HG03108 (cell line): ENCODE measurements at regions not wholly inside any gene's neighbourhood (a gene's known extent, or its start where the extent isn't known, plus 50 kb on each side); places are given as distances from the start of the nearest gene placed in this dataset.

Source experiments
- ATAC-seq: cut with Tn5 transposase; IDR thresholded peaks from one replicate; pipeline ENCODE4 v1.9.1; 2021; ENCODE audit warnings: moderate library complexity; ENCODE audit not compliant: unreplicated experiment

GRCh38 chr4:135338181-135338580 is 1136.6 kb upstream of the PABPC4L start:
- no peak for ATAC-seq

GRCh38 chr4:135325264-135325663 is 1123.7 kb upstream of the PABPC4L start:
- ATAC-seq: no peak

GRCh38 chr4:135319685-135320084 is 1118.1 kb upstream of the PABPC4L start:
- ATAC-seq: no peak

- ATAC-seq: no peak
These were observed 1114.7 kb upstream of the PABPC4L start for GRCh38 chr4:135316266-135316779.

GRCh38 chr4:135290136-135290535 is 1088.5 kb upstream of the PABPC4L start:
- ATAC-seq: no peak

GRCh38 chr4:135283934-135284333 is 1082.3 kb upstream of the PABPC4L start:
- ATAC-seq: no peak

- no peak for ATAC-seq
These were observed 1081.1 kb upstream of the PABPC4L start for GRCh38 chr4:135282676-135283075.

GRCh38 chr4:135281230-135281629 is 1079.6 kb upstream of the PABPC4L start:
- ATAC-seq: no peak

- ATAC-seq: no peak
These were observed 1076.4 kb upstream of the PABPC4L start for GRCh38 chr4:135277980-135278315.

GRCh38 chr4:135277068-135277979 is 1075.7 kb upstream of the PABPC4L start:
- no peak for ATAC-seq

- no peak for ATAC-seq
These were observed 1072.8 kb upstream of the PABPC4L start for GRCh38 chr4:135274416-135274815.

GRCh38 chr4:135269125-135269890 is 1067.7 kb upstream of the PABPC4L start:
- peak; percentile 66 for ATAC-seq

- ATAC-seq: no peak
These were observed 1066.8 kb upstream of the PABPC4L start for GRCh38 chr4:135268369-135268768.

- no peak for ATAC-seq
These were observed 1065.7 kb upstream of the PABPC4L start for GRCh38 chr4:135267148-135267865.

- no peak for ATAC-seq
These were observed 1054.5 kb upstream of the PABPC4L start for GRCh38 chr4:135256111-135256510.

GRCh38 chr4:135250040-135250439 is 1048.5 kb upstream of the PABPC4L start:
- ATAC-seq: no peak

GRCh38 chr4:135249024-135249423 is 1047.4 kb upstream of the PABPC4L start:
- no peak for ATAC-seq

- ATAC-seq: no peak
These were observed 1043.1 kb upstream of the PABPC4L start for GRCh38 chr4:135244696-135245095.

GRCh38 chr4:135244056-135244455 is 1042.5 kb upstream of the PABPC4L start:
- ATAC-seq: no peak

- ATAC-seq: no peak
These were observed 1039.2 kb upstream of the PABPC4L start for GRCh38 chr4:135240796-135241195.

GRCh38 chr4:135239964-135240363 is 1038.4 kb upstream of the PABPC4L start:
- no peak for ATAC-seq
